GM18505 (cell line): ENCODE measurements at regions not wholly inside any gene's neighbourhood (a gene's known extent, or its start where the extent isn't known, plus 50 kb on each side); places are given as distances from the start of the nearest gene placed in this dataset.

ENCODE experiments used
- ATAC-seq: cut with Tn5 transposase; IDR thresholded peaks from one replicate; pipeline ENCODE4 v1.9.1; 2021; ENCODE audit not compliant: unreplicated experiment
- POLR2A ChIP-seq: IDR thresholded peaks from 4 replicates; pipeline ENCODE4 v1.6.1; 2011; ENCODE audit warnings: borderline replicate concordance; ENCODE audit not compliant: insufficient read depth, insufficient read length; ENCODE audit errors: extremely low read depth

DNA sequence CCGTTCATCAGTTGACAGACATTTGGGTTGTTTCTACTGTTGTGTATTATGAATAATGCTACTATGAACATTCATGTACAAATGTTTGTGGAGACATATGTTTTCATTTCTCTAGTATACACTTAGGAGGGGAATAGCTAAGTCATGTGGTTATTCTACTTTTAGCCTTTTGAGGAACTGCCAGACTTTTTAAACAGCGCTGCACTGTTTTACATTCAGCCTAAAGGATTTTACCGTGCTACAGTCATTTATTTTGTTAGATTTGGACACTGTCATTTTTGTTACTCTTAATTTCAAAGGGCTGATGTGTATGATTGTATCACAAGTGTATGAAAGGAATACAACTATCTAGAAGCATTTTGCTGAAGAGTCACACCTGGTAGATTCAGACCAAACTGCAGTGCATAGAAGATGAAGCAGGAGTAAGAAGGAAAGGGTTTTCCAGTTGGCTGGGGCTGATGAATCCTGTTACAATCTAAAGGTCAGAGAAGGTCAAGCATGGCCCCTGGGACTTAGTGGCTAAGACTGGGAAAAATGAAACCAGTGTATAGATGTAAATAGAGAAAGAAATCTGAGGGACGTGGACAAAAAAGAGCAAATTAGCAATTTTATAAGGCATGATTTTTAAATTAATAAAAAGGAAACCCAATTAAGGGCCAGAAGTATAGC, 509.7 kb downstream of the PSAT1 start:
- no peak for ATAC-seq
- TF ChIP-seq POLR2A: no peak

DNA sequence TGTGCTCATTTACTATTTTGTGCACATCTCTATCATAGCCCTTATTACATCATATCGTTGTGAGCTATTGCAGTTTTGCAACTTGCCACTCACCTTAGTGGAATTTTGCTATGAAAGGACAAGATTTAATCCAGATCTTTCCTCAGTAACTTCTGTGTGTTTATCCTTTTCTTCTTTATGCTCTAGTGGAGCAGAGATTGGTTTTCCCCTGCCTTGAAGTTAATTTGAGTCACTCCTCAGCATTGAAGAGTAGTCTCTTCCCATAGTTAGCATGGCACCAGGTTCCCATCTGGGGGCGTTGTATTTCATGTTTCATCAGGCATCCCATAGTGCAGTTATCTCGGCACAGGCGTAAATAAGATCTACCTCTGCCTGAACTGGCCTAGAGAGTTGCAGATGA, 510.4 kb downstream of the PSAT1 start:
- no peak for TF ChIP-seq POLR2A
- ATAC-seq: no peak

DNA sequence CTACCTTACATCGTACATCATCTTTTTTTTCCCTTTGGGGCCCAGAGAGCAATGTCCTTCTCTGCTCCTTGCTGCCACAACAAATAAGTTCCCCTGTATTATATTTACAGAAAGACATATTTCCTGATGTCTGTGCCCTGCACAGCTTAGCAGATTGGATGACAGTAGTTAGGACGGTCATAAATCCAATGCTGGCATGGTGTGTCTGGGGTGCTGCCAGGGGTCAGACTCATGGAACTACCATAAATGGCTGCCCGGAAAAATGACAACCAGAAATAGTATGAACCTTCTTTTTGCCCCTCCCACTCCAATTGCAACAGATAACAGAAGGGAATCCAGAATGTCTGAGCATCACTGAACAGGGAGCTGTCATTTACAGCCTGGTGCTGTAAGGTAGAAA, 511.1 kb downstream of the PSAT1 start:
- no peak for ATAC-seq
- TF ChIP-seq POLR2A: no peak

DNA sequence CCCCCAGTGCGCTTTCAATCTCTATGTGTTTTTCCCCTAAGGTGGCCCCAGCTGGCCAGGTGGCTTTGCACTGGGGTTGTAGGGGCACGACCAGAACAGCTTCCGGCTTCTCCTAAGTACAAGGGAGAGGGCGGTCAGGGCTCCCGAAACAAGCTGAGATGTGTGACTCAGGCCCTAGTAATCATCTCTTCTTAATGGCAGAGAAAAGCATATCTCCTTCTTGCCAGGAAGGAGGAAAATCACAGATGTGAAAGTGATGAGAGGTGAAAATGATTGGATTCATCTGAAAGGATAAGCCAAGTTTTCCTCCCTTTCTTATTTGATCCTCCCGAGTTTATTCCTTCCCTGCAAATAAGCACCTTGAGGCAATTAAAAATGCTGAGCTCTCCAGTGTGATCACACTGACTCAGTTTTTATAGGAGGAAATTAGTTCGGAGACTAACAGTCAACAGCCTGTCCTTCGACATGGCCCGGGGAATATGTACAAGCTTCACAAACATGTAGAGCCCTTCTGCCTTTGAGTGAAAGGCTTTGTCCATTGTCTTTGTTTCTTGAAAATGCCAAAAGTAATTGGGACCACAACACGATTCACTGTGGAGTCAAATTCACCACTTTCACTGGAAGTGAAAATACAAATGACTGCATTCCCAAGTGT, 514.8 kb downstream of the PSAT1 start:
- no peak for ATAC-seq
- TF ChIP-seq POLR2A: no peak

DNA sequence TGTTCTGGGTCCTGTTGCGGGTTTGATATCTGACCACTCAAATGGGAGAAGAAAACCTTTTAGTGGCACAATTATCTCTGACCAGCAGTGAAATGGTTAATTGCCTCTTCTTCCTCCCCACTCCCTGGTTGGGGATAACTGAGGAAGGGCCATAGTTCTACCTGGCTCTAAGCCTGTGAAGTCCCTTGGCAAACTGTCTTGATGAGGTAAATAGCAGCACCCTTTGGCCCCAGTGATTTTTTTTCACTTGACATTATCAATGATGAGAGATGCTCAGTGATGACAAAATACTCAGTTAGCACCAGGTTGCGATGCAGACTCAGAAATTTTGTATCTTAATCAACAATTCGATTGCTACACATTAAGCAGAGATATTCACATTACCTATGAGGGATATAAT, 515.7 kb downstream of the PSAT1 start:
- TF ChIP-seq POLR2A: no peak
- no peak for ATAC-seq

DNA sequence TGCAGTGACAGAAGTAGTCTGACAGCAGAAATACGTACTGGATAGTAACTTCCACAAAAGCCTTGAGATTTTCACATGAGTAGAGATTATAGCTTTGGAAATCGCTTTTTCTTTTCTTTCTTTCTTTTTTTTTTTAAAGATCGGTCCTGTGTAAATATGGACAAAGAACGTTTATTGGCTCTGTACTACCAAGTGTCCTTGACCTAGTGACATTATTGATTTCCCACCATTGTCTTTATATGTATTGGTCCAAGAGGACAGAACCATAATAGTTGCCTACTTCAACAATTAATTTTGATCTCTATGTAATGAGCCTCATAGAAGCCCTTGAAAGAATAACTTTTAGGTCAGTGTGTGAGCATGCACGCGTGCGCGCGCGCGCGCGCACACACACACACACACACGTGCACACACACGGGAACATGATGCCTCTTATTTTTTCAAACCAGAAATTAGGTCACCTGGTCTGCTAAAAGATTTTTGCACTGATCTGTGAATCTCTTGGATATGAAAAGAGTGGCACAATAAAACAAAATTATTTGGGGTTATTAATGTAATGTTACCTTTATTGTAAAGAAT, 516.8 kb downstream of the PSAT1 start:
- no peak for ATAC-seq
- TF ChIP-seq POLR2A: no peak

DNA sequence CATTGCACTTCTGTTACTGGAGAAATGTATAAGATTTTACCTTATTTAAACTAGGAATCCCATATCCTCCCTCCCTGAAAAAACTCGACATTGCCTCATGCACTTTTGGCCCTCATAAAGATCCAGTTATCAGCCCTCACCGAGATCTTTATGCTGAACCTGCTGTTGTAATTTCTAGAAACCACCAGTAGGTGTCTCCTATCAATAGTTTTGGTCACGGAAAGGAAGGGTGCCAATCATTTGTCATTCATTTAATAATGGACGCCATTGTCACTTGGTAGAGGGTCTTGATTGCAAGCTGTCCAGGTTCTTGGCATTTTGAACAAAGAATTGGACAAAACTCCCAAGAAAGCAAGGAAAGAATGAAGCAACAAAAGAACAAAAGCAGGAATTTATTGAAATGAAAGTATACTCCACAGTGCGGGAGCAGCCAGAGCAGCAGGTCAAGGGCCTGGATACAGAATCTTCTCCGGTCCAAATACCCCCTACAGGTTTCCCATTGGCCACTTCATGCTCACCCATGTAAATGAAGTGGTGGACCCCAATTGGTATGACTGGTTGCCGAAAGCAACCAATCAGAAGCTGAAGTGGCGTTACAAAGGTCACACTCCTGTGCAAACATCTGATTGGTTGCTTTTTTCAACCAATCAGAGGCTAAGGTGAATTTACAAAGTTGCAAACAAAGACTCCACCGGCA, 524.3 kb downstream of the PSAT1 start:
- no peak for TF ChIP-seq POLR2A
- ATAC-seq: peak; percentile 94

DNA sequence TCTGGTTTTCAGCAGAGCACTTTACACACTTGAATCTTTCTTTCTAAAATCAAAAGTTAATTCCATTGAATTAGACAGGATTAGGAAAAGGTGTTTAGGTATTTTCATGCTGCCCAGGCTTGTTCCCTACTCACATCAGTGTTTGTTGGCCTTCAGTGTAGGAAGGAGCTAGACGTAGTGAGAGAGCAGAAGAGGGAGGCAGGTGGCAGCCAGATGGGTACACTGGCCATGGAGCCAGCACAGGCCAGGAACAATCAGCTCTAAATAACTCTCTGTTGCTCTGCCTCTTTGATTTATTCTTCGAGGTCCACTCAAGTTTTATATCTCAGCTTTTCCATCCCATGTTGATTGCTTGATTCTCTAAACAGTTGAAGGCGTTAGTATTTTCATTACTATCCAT, 529.6 kb downstream of the PSAT1 start:
- ATAC-seq: no peak
- TF ChIP-seq POLR2A: no peak

DNA sequence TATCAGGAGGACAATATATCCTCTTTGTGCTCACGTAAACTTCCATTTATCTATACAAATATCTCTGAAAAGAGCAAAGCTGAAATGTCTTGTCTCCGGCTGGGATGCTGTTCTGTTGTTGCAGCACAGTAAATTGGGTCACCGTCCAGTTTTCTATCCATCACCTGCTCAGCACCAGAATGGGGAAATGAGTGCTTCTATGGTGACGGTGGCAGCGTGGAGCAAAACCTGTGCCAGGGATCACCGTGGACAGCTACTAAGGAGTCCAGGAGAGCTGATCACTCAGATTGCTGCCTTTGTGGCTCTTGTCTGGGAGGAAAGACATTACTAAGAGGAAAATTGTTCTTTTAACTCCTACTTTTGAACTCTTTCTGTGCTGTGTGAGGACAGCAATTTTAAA, 531.6 kb downstream of the PSAT1 start:
- no peak for ATAC-seq
- TF ChIP-seq POLR2A: no peak

DNA sequence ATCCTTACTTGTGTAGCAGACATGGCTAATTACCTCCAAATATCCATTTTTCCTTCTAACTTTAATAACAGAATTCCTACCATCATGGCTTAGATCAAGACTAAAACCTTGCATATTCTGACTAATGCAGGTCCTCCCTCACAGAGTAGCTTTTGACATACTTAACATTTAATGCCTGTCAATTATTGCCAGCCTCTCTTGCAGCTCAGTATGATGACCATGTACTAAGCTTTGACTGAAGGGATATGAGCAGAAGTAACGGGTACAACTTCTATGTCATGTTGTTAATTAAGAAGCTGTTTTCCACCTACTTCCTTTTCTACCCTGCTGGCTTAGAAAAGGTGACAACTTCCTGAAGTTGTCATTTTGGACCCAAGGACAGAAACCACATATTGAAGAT, 533.4 kb downstream of the PSAT1 start:
- TF ChIP-seq POLR2A: no peak
- no peak for ATAC-seq

DNA sequence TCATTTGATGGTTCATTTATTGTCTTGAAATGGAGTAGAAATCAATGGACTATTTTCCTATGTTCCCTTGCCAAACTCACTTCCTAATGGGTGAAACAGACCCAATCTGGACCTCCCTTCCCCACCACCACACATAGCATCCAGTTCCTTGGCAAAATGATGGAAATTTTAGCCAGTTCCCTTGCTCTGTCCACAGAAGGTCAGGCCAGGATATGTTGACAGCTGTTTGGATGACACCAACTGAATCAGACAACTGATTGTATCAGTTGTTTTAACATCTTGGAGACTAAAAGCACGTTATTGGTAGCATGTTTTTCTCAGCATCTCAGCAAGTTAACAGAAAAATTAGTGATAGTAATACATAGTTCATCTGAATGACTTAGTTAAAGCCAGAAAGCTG, 534.8 kb downstream of the PSAT1 start:
- no peak for TF ChIP-seq POLR2A
- ATAC-seq: no peak

DNA sequence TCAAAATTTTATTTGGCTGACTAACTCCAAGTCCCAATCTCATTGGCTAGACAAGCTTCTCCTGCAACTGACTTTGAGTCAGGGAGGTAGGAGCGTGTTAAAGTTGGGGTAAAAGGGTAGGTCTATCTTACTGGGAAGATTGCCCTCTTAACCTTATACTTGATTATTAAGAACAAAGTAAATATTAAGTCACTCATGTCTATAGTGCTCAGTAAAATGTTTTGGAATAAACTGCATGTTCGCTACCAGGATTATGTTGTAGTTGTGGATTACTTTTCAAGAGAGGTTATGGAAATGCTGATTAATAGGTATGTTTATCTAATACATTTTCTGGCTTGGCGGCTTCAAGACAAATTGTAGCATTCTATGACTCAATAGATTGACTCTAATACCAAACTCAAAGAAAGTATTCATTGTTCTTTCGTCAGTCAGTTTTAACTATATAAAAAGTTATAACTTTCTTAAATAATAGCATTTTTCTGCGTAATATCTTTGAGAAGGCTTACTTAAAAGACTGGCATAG, 539.1 kb downstream of the PSAT1 start:
- TF ChIP-seq POLR2A: no peak
- ATAC-seq: no peak

DNA sequence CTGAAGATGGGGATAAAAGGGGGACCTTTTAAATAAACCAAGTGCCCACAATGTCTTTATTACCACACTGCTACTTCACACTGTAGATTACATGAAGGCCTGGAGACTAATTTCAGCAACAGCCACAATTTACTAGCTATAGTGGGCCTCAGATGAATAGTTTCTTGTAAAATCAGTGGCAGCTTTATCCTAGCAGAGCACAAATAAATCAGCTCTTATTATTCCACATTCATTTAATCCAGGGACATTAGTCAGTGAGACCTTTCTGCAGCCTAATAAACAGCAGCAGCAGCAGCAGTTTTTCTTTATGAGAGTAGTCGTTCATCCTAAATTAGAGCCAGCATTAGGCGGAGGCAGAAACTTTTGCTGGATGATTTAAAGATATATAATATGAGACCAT, 542.3 kb downstream of the PSAT1 start:
- TF ChIP-seq POLR2A: no peak
- no peak for ATAC-seq
